GM12864 (cell line): ENCODE measurements at regions not wholly inside any gene's neighbourhood (a gene's known extent, or its start where the extent isn't known, plus 50 kb on each side); places are given as distances from the start of the nearest gene placed in this dataset.
"Not testable (repeated sequence)": the region's sequence is repeated elsewhere in the genome, so short reads cannot be mapped to it uniquely, and the experiment has no call there.

Experiments
- DNase-seq: peaks from one replicate; pipeline ENCODE4 v3.0.0-alpha.2; 2011; ENCODE audit warnings: low read depth
- H3K4me3 ChIP-seq: 2 replicates; pipeline ENCODE4 v1.5.1; 2011; ENCODE audit warnings: mild to moderate bottlenecking, low read depth, low read length, control low read depth
- CTCF ChIP-seq: IDR thresholded peaks from 2 replicates; pipeline ENCODE4 v1.5.1; 2011; ENCODE audit warnings: low read depth, mild to moderate bottlenecking, moderate library complexity, low read length, control low read depth, inconsistent platforms; ENCODE audit errors: missing control alignments

- H3K4me3 ChIP-seq: no peak overlapping the region
- no peak for DNase-seq
- no peak for TF ChIP-seq CTCF
Observed at GRCh38 chr18:75966431-75966830, 528.6 kb downstream of the ZNF516 start.

GRCh38 chr18:75962036-75962572 is 532.9 kb downstream of the ZNF516 start:
- no peak for TF ChIP-seq CTCF

GRCh38 chr18:75960356-75960755 is 532.9 kb upstream of the SMIM21 start:
- not testable (repeated sequence) for DNase-seq, H3K4me3 ChIP-seq

More at GRCh38 chr18:75962036-75962572, 532.9 kb downstream of the ZNF516 start:
- no peak for DNase-seq
- no peak overlapping the region for H3K4me3 ChIP-seq

- no peak for DNase-seq
- H3K4me3 ChIP-seq: no peak overlapping the region
- no peak for TF ChIP-seq CTCF
Observed at GRCh38 chr18:75959150-75959549, 531.6 kb upstream of the SMIM21 start.

GRCh38 chr18:75958683-75959082 is 531.2 kb upstream of the SMIM21 start:
- TF ChIP-seq CTCF: no peak
- H3K4me3 ChIP-seq: no peak overlapping the region
- DNase-seq: no peak

- no peak for DNase-seq
- no peak overlapping the region for H3K4me3 ChIP-seq
- TF ChIP-seq CTCF: no peak
Observed at GRCh38 chr18:75945265-75945933, 517.9 kb upstream of the SMIM21 start.

GRCh38 chr18:75937306-75937705 is 509.8 kb upstream of the SMIM21 start:
- no peak overlapping the region for H3K4me3 ChIP-seq
- no peak for DNase-seq
- no peak for TF ChIP-seq CTCF
